Retinal pigment epithelial cell (primary cell): ENCODE measurements at regions not wholly inside any gene's neighbourhood (a gene's known extent, or its start where the extent isn't known, plus 50 kb on each side); places are given as distances from the start of the nearest gene placed in this dataset.

Experiments
- DNase-seq: peaks from one replicate; pipeline ENCODE4 v3.0.0-alpha.2; 2010; ENCODE audit warnings: low read depth
- H3K4me3 ChIP-seq: 2 replicates; pipeline ENCODE4 v1.5.1; 2011; ENCODE audit warnings: mild to moderate bottlenecking, low read length, control low read depth, moderate library complexity
- TF ChIP-seq, protein P1 (sequence below): conservative IDR thresholded peaks from 2 replicates; pipeline ENCODE4 v1.5.1; 2011; ENCODE audit warnings: low read depth, low read length, control low read depth, inconsistent platforms

DNA sequence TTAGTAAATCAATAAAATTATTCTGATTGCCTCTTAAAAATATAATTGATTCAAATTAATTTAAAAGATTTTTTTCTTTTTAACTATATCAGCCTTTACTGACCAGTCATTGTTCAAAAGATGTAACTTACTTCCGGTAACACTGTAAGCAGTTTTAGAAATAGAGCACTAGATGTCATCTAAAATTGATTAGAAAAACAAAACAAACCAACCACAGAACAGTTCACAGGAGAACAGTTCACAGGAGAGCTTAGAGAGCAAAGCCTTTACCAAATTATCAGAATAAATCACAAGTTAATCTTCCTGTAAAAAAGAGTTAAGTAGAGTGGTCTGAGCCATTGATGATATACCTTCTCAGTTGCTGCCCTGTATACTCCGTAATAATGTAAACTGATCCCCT lies 133.3 kb upstream of the DGKB start:
- H3K4me3 ChIP-seq: no peak overlapping the region
- DNase-seq: no peak
- TF ChIP-seq, protein P1, sequence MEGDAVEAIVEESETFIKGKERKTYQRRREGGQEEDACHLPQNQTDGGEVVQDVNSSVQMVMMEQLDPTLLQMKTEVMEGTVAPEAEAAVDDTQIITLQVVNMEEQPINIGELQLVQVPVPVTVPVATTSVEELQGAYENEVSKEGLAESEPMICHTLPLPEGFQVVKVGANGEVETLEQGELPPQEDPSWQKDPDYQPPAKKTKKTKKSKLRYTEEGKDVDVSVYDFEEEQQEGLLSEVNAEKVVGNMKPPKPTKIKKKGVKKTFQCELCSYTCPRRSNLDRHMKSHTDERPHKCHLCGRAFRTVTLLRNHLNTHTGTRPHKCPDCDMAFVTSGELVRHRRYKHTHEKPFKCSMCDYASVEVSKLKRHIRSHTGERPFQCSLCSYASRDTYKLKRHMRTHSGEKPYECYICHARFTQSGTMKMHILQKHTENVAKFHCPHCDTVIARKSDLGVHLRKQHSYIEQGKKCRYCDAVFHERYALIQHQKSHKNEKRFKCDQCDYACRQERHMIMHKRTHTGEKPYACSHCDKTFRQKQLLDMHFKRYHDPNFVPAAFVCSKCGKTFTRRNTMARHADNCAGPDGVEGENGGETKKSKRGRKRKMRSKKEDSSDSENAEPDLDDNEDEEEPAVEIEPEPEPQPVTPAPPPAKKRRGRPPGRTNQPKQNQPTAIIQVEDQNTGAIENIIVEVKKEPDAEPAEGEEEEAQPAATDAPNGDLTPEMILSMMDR: no peak

DNA sequence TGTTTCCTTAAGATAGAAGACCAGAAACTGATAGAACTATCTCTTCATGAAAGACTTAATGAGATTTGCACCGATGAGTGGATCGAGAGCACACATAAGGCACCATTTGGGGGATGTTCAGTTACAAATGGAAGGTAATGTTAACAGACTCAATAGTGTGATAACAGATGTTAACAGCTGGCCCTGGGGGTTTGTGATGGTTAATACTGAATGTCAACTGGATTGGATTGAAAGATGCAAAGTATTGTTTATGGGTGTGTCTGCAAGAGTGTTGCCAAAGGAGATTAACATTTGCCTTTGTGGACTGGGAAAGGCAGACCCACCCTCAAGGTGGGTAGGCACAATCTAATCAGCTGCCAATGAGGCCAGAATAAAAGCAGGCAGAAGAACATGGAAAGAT lies 130.5 kb upstream of the DGKB start:
- TF ChIP-seq, protein P1: no peak
- DNase-seq: no peak
- H3K4me3 ChIP-seq: no peak overlapping the region

DNA sequence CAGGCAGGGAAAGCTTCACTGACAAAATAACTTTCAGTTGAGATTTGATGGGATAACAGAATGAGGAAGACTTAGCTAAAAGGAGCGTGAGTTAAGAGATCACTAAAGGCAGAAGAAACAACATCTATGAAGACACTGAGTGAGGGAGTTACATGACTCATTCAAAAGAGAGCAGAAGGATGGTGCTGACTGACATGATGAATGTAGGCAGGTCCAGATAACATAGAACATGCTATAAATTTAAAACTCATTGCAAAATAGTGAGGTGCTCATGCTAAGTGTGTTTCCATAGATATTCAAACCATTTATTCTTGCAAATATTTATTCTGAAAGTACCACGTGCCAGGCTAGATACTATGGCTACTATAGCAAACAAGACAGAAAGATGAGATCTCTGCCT lies 116.4 kb upstream of the DGKB start:
- DNase-seq: no peak
- TF ChIP-seq, protein P1: no peak

DNA sequence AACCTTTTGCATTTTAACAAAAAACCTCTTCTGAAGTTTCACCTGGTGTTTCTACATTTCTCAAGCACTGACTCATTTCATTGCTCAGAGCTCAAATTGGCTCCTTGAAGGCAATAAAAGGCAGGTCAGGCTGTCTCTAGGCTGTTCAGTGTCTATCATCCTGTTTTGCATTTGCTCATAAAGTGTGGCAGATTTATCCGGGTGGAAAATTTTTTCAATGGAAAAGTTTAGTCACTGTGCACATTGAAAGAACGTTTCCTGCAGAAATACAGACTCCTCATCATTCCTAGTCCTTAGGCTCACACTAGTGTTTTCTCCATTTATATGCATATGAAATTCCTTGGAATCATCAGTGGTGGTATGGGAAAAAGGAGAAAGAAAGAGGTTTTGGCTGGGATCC lies 114.2 kb upstream of the DGKB start:
- TF ChIP-seq, protein P1: no peak
- H3K4me3 ChIP-seq: no peak overlapping the region
- no peak for DNase-seq

More for the DNA sequence above, 116.4 kb upstream of the DGKB start:
- no peak overlapping the region for H3K4me3 ChIP-seq

DNA sequence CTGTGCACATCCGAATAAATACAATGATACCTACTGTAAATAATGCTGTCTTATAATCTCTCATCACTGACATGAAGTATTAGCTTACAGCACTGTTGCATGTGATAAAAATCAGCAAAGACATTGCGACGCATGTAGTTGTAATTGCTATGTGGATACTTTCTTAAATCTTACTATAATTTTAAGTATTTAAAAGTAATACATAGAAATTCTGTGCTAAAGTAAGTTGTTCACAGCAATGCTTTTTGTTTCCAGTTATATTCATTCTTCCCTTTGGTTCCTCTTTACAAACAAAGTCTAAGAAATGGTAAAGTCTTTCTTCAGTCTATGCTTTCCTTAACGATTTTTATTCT lies 113.7 kb upstream of the DGKB start:
- no peak overlapping the region for H3K4me3 ChIP-seq
- TF ChIP-seq, protein P1: no peak
- DNase-seq: no peak

DNA sequence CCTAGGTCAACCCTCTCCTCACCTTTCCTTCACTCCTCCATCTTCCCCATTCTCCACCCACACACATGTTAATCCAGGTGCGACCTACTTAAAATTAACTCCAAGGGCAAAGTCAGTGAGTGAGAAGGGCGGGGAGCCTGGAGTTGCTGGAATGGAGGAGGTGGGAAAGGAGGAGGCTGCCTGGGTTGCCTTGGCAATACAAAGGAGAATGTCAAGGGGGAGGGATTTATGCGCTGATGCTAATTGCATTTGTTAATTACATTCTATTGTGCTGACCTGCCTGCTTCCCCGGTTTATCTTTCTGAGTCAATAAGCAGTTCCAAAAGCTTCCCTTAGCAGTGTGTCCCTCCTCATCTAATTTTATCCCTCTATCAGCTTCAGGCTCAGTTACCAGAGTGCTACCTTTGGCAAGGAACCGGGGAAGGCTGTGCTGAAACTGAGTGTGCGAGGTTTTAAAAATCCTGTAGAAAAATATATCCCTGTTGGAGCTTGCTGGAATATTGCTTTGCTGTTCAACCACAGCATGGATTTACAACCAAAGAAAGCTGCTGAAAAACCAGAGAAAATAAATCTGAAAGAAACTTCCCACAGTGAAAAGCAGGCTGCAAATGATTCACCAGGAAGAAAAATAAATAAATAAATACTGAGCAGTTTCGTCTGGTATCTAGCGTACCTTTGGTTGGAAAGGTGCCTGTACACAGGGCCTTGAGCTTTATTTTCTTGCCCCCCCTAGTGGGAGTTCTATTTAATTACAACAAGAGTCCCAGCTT lies 113.2 kb upstream of the DGKB start:
- peak; percentile 43 for DNase-seq
- H3K4me3 ChIP-seq: peak overlapping the region; percentile 28
- TF ChIP-seq, protein P1: peak; percentile 65

DNA sequence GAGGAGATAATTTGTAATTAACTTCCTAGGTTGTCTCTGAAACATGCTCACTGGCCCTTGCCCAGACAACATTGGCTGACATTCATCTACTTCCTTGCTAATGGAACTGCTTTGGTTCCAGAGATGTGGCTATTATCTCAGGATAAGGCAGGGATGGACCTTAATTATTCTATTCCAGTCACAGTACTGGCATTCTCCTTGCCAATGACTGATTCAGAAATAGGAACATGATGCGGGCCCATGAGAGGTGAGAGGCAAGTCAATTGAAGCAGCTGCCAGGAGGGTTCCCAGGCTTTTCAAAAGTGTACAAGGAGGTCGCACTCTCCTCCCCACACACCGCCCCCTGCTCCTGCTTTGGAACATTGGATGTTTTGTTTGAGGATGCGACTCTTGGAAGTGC lies 109.6 kb upstream of the DGKB start:
- TF ChIP-seq, protein P1: no peak
- no peak overlapping the region for H3K4me3 ChIP-seq
- no peak for DNase-seq
